T-helper 17 cell (primary cell): ENCODE measurements at regions not wholly inside any gene's neighbourhood (a gene's known extent, or its start where the extent isn't known, plus 50 kb on each side); places are given as distances from the start of the nearest gene placed in this dataset.

Source experiments
- ATAC-seq: fragments of 150-1000 bp; cut with Tn5 transposase; 2 replicates; pipeline ENCODE4 v1.10.0; 2021; ENCODE audit warnings: mild to moderate bottlenecking, moderate library complexity
- DNase-seq, 3 donors: peaks; one replicate each; pipeline versions ENCODE4 v3.0.0 to v3.0.0-alpha.2; 2020 to 2021
- H3K9me3 ChIP-seq: one replicate; pipeline ENCODE4 v1.7.0; 2013; ENCODE audit warnings: low read length, mild to moderate bottlenecking; ENCODE audit not compliant: control insufficient read depth, poor library complexity, severe bottlenecking
- H3K27ac Mint-ChIP-seq: one replicate; pipeline ENCODE4 v1.8.0; 2022; ENCODE audit warnings: mild to moderate bottlenecking, moderate library complexity, mixed read lengths
- H3K27me3 Mint-ChIP-seq: one replicate; pipeline ENCODE4 v1.8.0; 2022; ENCODE audit warnings: mixed read lengths
- H3K36me3 Mint-ChIP-seq: one replicate; pipeline ENCODE4 v1.8.0; 2022; ENCODE audit warnings: low read depth, mixed read lengths
- H3K4me1 Mint-ChIP-seq: one replicate; pipeline ENCODE4 v1.8.0; 2022; ENCODE audit warnings: mild to moderate bottlenecking, mixed read lengths
- H3K4me3 Mint-ChIP-seq: one replicate; pipeline ENCODE4 v1.8.0; 2022; ENCODE audit warnings: mild to moderate bottlenecking, moderate library complexity, mixed read lengths

GRCh38 chr22:27635852-27636251 is 165.7 kb downstream of the MN1 start:
- Mint-ChIP-seq H3K27me3 (peaks cover 21% of the 10 kb centered on the region), H3K4me3 (no peak overlapping the region), H3K27ac (no peak overlapping the region), H3K4me1 (no peaks in the 10 kb centered on the region), H3K36me3 (no peaks in the 10 kb centered on the region)
- no peaks in the 10 kb centered on the region for H3K9me3 ChIP-seq
- DNase-seq (no peak), ATAC-seq (no peak)

GRCh38 chr22:27636716-27637508 is 164.6 kb downstream of the MN1 start:
- Mint-ChIP-seq H3K36me3 (no peaks in the 10 kb centered on the region), H3K27me3 (peaks cover 28% of the 10 kb centered on the region), H3K4me1 (no peaks in the 10 kb centered on the region), H3K27ac (no peak overlapping the region), H3K4me3 (no peak overlapping the region)
- no peak for DNase-seq
- H3K9me3 ChIP-seq: no peaks in the 10 kb centered on the region
- no peak for ATAC-seq

DNA sequence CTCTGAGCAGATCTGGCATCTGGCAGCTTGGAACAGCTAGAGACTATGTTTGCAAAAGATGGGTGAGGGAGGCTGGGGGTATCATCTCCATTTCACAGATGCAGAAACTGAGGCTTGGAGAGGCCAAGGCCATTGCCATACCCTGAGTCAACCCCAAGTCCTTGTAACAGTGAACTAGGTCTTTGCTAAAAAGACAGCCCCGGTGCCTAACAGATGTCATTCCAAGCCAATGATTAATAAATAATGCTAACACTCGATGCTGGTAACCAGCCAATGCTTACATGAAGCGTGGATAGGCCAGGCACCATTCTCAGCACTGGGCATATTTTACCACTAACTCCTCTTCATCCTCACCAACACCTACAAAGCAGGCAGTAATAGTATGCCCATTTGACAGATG is 164.0 kb downstream of the MN1 start:
- DNase-seq (no peak), ATAC-seq (no peak)
- H3K4me3 Mint-ChIP-seq: no peak overlapping the region
- H3K9me3 ChIP-seq: no peaks in the 10 kb centered on the region
- H3K4me1 Mint-ChIP-seq: no peaks in the 10 kb centered on the region
- peaks cover 28% of the 10 kb centered on the region for H3K27me3 Mint-ChIP-seq
- no peak overlapping the region for H3K27ac Mint-ChIP-seq
- no peaks in the 10 kb centered on the region for H3K36me3 Mint-ChIP-seq

DNA sequence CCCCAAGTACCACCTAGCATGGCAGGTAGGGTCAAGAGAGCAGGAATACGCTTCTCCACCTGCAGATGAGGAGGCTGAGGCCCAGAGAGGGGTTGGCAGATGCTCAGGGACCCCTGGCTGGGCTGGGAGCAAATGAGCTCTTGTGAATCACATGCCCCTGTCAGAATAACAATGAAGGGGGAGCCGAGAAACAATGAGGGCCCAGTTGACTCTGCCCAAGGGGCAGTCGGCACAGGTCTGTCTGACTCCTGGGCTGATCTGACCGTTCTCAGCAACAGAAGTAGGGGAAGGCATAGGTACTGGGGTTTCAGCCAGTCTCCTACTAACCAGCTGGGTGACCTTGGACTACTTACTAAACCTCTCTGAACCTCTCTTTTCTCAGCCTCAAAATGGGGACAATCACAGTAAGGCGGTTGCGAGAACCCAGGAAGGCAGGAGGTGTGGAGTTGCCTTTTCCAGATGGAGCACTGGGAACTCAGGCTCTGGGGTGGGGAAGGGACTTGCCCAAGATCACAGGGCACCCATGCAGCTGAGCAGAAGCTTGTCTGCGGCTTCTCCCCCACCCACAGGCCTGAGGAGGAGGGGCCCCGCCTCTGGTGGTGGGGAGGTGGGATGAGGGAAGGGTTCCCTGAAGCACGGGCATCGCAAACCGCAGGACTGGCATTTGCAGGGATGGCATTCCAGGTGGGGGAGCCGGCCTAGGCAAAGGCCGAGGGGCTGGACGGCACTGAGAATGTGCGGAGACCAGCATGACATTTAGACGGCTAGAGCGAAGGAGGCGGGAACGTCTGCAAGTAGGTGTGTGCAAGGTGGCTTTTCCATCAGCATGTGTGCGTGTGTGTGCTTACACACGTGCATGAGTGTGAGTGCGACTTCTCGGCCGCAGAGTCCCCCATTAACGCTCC is 163.0 kb downstream of the MN1 start:
- no peaks in the 10 kb centered on the region for H3K36me3 Mint-ChIP-seq
- ATAC-seq: no peak
- DNase-seq: no peak

DNA sequence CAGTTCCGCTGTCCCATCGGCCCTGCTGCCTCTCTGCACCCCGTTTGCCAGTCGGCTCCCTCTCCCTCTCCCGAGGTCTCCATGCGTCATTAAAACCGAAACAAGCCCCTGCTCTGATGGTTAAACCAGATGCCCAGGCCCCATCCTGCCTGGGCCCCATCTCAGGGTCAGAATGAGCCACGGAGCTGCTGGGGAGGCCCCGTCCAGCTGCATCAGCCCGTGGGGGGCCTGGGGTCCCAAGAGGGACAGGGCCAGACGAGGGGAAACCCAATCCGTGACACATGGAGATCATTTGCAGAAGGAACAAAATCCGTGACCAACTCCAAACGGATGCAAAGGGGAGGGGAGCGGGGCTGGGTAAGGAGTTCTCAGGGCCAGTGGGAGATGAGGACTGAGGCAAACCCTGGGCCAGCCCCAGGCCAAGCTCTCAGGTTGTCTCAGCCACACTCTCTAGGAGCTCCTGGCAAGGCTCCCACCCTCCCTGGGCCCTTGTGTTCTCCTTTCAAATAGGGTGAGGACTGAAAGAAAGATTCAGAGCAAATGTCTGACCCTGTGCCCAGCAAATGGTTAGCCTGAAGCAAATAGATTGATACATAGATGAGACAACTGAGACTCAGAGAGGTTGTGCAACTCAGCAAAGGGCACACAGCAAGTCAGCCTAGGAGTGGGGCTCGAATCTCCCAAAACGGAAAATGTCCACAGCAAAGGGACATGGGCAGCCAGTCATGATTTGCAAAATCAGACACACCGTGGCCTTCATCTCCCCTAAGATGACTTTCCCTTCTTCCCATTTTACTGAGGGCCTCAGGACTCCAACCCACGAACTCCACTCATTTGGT is 162.1 kb downstream of the MN1 start:
- DNase-seq: no peak
- no peak for ATAC-seq
- no peak overlapping the region for H3K27ac Mint-ChIP-seq
- H3K27me3 Mint-ChIP-seq: peaks cover 23% of the 10 kb centered on the region
- no peaks in the 10 kb centered on the region for H3K36me3 Mint-ChIP-seq
- no peak overlapping the region for H3K4me3 Mint-ChIP-seq
- no peaks in the 10 kb centered on the region for H3K4me1 Mint-ChIP-seq
- H3K9me3 ChIP-seq: no peaks in the 10 kb centered on the region

More for the DNA sequence above, 163.0 kb downstream of the MN1 start:
- Mint-ChIP-seq H3K4me3 (no peak overlapping the region), H3K4me1 (no peaks in the 10 kb centered on the region), H3K27ac (no peak overlapping the region), H3K27me3 (peaks cover 31% of the 10 kb centered on the region)
- H3K9me3 ChIP-seq: no peaks in the 10 kb centered on the region

GRCh38 chr22:27641049-27641795 is 160.3 kb downstream of the MN1 start:
- ATAC-seq: no peak
- no peak overlapping the region for H3K27ac Mint-ChIP-seq
- H3K9me3 ChIP-seq: no peaks in the 10 kb centered on the region

GRCh38 chr22:27642104-27642800 is 159.3 kb downstream of the MN1 start:
- no peaks in the 10 kb centered on the region for H3K4me1 Mint-ChIP-seq
- DNase-seq: no peak
- no peaks in the 10 kb centered on the region for H3K36me3 Mint-ChIP-seq

More at GRCh38 chr22:27641049-27641795, 160.3 kb downstream of the MN1 start:
- Mint-ChIP-seq H3K4me3 (no peak overlapping the region), H3K36me3 (no peaks in the 10 kb centered on the region), H3K27me3 (peaks cover 17% of the 10 kb centered on the region), H3K4me1 (no peaks in the 10 kb centered on the region)
- no peak for DNase-seq

DNA sequence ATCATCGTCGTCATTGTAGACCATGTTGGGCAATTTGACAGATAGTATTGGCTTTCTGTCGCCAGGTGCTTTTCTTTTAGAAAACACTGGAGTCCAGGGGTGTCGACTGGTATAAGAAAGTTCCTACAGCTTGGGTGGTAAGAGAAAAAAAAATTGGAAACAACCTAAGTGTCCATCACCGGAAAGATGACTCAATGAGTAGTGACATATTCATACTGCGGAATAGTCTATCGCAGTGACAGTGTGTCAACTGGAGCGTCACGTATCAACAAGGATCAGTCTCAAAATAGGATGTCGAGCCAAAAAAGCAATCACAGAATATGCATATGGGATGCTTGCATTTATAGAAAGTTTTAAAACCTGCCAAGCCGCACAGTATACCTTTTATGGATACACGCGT is 157.6 kb downstream of the MN1 start:
- ATAC-seq (no peak), DNase-seq (no peak)
- H3K27ac Mint-ChIP-seq: no peak overlapping the region
- no peaks in the 10 kb centered on the region for H3K36me3 Mint-ChIP-seq
- no peaks in the 10 kb centered on the region for H3K9me3 ChIP-seq
- no peak overlapping the region for H3K4me3 Mint-ChIP-seq
- H3K4me1 Mint-ChIP-seq: no peaks in the 10 kb centered on the region
- peaks cover 12% of the 10 kb centered on the region for H3K27me3 Mint-ChIP-seq

More at GRCh38 chr22:27642104-27642800, 159.3 kb downstream of the MN1 start:
- H3K9me3 ChIP-seq: no peaks in the 10 kb centered on the region
- no peak for ATAC-seq
- Mint-ChIP-seq H3K27ac (no peak overlapping the region), H3K27me3 (peaks cover 12% of the 10 kb centered on the region), H3K4me3 (no peak overlapping the region)

DNA sequence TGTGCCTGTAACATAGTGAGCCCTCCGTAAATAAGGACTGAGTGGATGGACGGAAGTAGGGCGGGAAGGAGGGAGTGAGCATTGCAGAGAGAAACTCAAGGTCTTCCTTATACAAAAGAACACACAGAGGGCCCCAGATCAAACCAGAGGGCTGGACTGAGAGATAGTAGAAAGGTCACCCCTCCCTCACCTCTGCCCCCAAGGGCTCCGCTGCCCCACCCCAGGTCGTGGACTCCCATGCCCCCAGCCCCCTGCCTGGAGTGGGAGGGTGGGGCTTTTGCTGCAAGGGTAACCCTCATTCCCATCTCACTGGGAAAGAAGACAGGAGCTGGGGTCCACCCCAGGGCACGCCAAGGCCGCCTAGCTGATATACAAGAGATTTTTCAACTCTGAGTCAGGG is 157.0 kb downstream of the MN1 start:
- no peak overlapping the region for H3K27ac Mint-ChIP-seq
- ATAC-seq: no peak
- DNase-seq: no peak
- H3K27me3 Mint-ChIP-seq: peaks cover 12% of the 10 kb centered on the region
- no peaks in the 10 kb centered on the region for H3K36me3 Mint-ChIP-seq
- no peaks in the 10 kb centered on the region for H3K4me1 Mint-ChIP-seq
- no peak overlapping the region for H3K4me3 Mint-ChIP-seq
- H3K9me3 ChIP-seq: no peaks in the 10 kb centered on the region

DNA sequence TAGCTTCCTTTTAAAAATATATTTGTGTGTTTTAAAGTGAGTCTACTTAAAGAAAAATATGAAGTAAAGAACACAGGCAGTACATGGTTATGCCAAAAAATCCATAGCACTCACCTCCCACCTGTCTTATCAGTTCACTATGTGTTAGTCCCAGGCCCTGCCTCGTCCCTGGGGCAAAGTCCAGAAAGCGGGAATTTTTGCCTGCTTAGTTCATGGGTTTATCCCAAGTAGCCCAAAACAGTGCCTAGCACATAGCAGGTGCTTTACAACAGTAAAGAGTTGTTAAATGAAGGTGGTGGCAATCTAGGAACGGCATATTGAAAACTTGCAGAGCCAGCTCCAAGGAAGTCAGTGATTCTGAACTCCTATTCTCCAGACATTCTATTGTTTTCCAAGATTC is 154.0 kb downstream of the MN1 start:
- no peaks in the 10 kb centered on the region for H3K4me1 Mint-ChIP-seq
- no peak overlapping the region for H3K4me3 Mint-ChIP-seq
- ATAC-seq (no peak), DNase-seq (no peak)
- no peaks in the 10 kb centered on the region for H3K36me3 Mint-ChIP-seq
- H3K27me3 Mint-ChIP-seq: peaks cover 5% of the 10 kb centered on the region
- no peak overlapping the region for H3K27ac Mint-ChIP-seq
- H3K9me3 ChIP-seq: no peaks in the 10 kb centered on the region

DNA sequence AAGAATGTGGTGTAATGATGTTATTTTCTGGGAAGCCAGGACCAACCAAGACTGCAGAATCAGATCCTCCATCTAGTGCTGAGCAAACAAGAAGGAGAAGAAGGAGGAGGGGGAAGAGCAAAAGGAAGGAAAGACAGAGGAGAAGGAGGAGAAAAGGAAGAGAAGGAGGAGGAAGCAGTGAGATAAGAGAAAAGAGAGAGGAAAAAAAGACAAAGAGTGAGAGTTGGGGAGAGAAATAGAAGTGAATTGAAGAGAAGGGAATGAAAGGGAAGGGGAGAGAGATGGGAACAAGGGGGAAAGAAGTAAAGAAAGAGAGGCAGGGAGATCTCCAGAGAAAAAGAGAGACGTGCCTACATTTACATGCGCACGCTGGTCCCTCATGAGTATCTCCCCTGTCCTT is 153.5 kb downstream of the MN1 start:
- Mint-ChIP-seq H3K4me3 (no peak overlapping the region), H3K4me1 (no peaks in the 10 kb centered on the region), H3K36me3 (no peaks in the 10 kb centered on the region), H3K27me3 (peaks cover 2% of the 10 kb centered on the region), H3K27ac (no peak overlapping the region)
- ATAC-seq (no peak), DNase-seq (no peak)
- H3K9me3 ChIP-seq: no peaks in the 10 kb centered on the region

GRCh38 chr22:27648853-27649252 is 152.7 kb downstream of the MN1 start:
- Mint-ChIP-seq H3K27ac (no peak overlapping the region), H3K27me3 (no peaks in the 10 kb centered on the region)

More at GRCh38 chr22:27648853-27649252, 152.7 kb downstream of the MN1 start:
- ATAC-seq (no peak), DNase-seq (no peak)
- H3K9me3 ChIP-seq: no peaks in the 10 kb centered on the region
- Mint-ChIP-seq H3K4me1 (no peaks in the 10 kb centered on the region), H3K36me3 (no peaks in the 10 kb centered on the region), H3K4me3 (no peak overlapping the region)
